ENCODE measurements at regions not wholly inside any gene's neighbourhood (a gene's known extent, or its start where the extent isn't known, plus 50 kb on each side); places are given as distances from the start of the nearest gene placed in this dataset.
A peak's percentile ranks its signal among the peaks of the same experiment; 100 is the strongest.

GRCh38 chr17:71983828-71984227 lies 137.0 kb upstream of the SOX9 start:
- Histone ChIP-seq H3K4me2 (ENCODE audit: control insufficient read depth, extremely low read depth, insufficient read depth, low read depth, low read length) (peak overlapping the region; percentile 18), H2AFZ (ENCODE audit: control insufficient read depth, low read length) (peak overlapping the region; percentile 28), H3K9me1 (ENCODE audit: control insufficient read depth, extremely low read depth, insufficient read depth, low read length) (peaks cover 2% of the 10 kb centered on the region), H3K27ac (ENCODE audit: control insufficient read depth, insufficient read depth, low read length) (no peak overlapping the region), H4K20me1 (ENCODE audit: control insufficient read depth, extremely low read depth, insufficient read depth, low read length) (no peaks in the 10 kb centered on the region), H3K9me3 (ENCODE audit: control insufficient read depth, low read depth, low read length) (no peaks in the 10 kb centered on the region), H3K36me3 (ENCODE audit: control insufficient read depth in 2 of 2, extremely low read depth in 1 of 2, insufficient read depth in 2 of 2, low read length in 2 of 2) (no peaks in the 10 kb centered on the region), H3K27me3 (ENCODE audit: control insufficient read depth, extremely low read depth, insufficient read depth, low read length) (no peaks in the 10 kb centered on the region), H3K9ac (ENCODE audit: control insufficient read depth, extremely low read depth, insufficient read depth, low read length) (no peak overlapping the region), H3K79me2 (ENCODE audit: control insufficient read depth, insufficient read depth, low read length) (no peaks in the 10 kb centered on the region), H3K4me1 (ENCODE audit: control insufficient read depth, extremely low read depth, insufficient read depth, low read length) (peaks cover 41% of the 10 kb centered on the region), H3K4me3 (ENCODE audit: control insufficient read depth in 2 of 3, extremely low read depth in 1 of 3, insufficient read depth in 2 of 3, low read depth in 1 of 3, low read length in 3 of 3) (no peak overlapping the region)
- DNase-seq (ENCODE audit: low read depth, low spot score) (no peak), FAIRE-seq (peak; percentile 81)
- TF ChIP-seq CTCF (optimal IDR thresholded peaks at IDR 0.05 in 1 of 3, IDR thresholded peaks at IDR 0.05 in 1 of 3, conservative IDR thresholded peaks at IDR 0.05 in 1 of 3; ENCODE audit: extremely low read depth in 1 of 3, insufficient read depth in 2 of 3, low read length in 3 of 3), result no peak
- TF ChIP-seq EZH2 (IDR thresholded peaks at IDR 0.05; ENCODE audit: low read length), result no peak
- dilution Hi-C loops (cut with MboI; ENCODE audit: extremely low pct_ligation_motif_present, low sequenced_read_pairs), result no loop called here

- DNase-seq (ENCODE audit: low read depth, low spot score), result no peak
- no peak for TF ChIP-seq EZH2 (IDR thresholded peaks at IDR 0.05; ENCODE audit: low read length)
- TF ChIP-seq CTCF (optimal IDR thresholded peaks at IDR 0.05 in 1 of 3, IDR thresholded peaks at IDR 0.05 in 1 of 3, conservative IDR thresholded peaks at IDR 0.05 in 1 of 3; ENCODE audit: extremely low read depth in 1 of 3, insufficient read depth in 2 of 3, low read length in 3 of 3), result no peak
- Histone ChIP-seq H4K20me1 (ENCODE audit: control insufficient read depth, extremely low read depth, insufficient read depth, low read length) (no peaks in the 10 kb centered on the region), H3K36me3 (ENCODE audit: control insufficient read depth in 2 of 2, extremely low read depth in 1 of 2, insufficient read depth in 2 of 2, low read length in 2 of 2) (no peaks in the 10 kb centered on the region), H3K4me2 (ENCODE audit: control insufficient read depth, extremely low read depth, insufficient read depth, low read depth, low read length) (peak overlapping the region; percentile 43), H3K27ac (ENCODE audit: control insufficient read depth, insufficient read depth, low read length) (peak overlapping the region; percentile 67), H2AFZ (ENCODE audit: control insufficient read depth, low read length) (peak overlapping the region; percentile 1), H3K9me3 (ENCODE audit: control insufficient read depth, low read depth, low read length) (no peaks in the 10 kb centered on the region), H3K9me1 (ENCODE audit: control insufficient read depth, extremely low read depth, insufficient read depth, low read length) (peaks cover 2% of the 10 kb centered on the region), H3K4me1 (ENCODE audit: control insufficient read depth, extremely low read depth, insufficient read depth, low read length) (peaks cover 41% of the 10 kb centered on the region), H3K9ac (ENCODE audit: control insufficient read depth, extremely low read depth, insufficient read depth, low read length) (peak overlapping the region; percentile 13), H3K4me3 (ENCODE audit: control insufficient read depth in 2 of 3, extremely low read depth in 1 of 3, insufficient read depth in 2 of 3, low read depth in 1 of 3, low read length in 3 of 3) (no peak overlapping the region), H3K79me2 (ENCODE audit: control insufficient read depth, insufficient read depth, low read length) (no peaks in the 10 kb centered on the region), H3K27me3 (ENCODE audit: control insufficient read depth, extremely low read depth, insufficient read depth, low read length) (no peaks in the 10 kb centered on the region)
- FAIRE-seq, result peak; percentile 95
- dilution Hi-C loops (cut with MboI; ENCODE audit: extremely low pct_ligation_motif_present, low sequenced_read_pairs), result no loop called here
Measured at GRCh38 chr17:71985111-71986039, 135.4 kb upstream of the SOX9 start.

Measured in keratinocyte (primary cell).